PC-9 (cell line): ENCODE measurements at regions not wholly inside any gene's neighbourhood (a gene's known extent, or its start where the extent isn't known, plus 50 kb on each side); places are given as distances from the start of the nearest gene placed in this dataset.
"Not testable (repeated sequence)": the region's sequence is repeated elsewhere in the genome, so short reads cannot be mapped to it uniquely, and the experiment has no call there.

Experiments used
- BruUV-seq: library from RNA; stranded (reverse); fragments of 400-500 nt; replicated peaks from 2 replicates; lab custom pipeline; 2021; lab: Mats Ljungman, UMichigan
- CTCF ChIA-PET: fragments of 300-600 bp; sonication (Branson Sonifier 250); formaldehyde crosslinking; loops from one replicate; lab custom pipeline; 2022; ENCODE audit warnings: antibody characterized with exemption; lab: Charles Lee
- POLR2A ChIA-PET: fragments of 300-600 bp; sonication (Branson Sonifier 250); formaldehyde crosslinking; loops from one replicate; lab custom pipeline; 2022; ENCODE audit warnings: antibody characterized with exemption; ENCODE audit not compliant: unreplicated experiment; lab: Charles Lee
- DNase-seq, 2 experiments: peaks; one replicate each; pipeline versions ENCODE4 v3.0.0 to v3.0.0-alpha.2; 2015 to 2022; ENCODE audit warnings: mixed read lengths in 1 of 2
- H2AFZ ChIP-seq: fragments of 200-600 bp; sonication (generic); 2 replicates; pipeline ENCODE4 v1.8.1; 2017; ENCODE audit warnings: antibody characterized with exemption
- H3F3A ChIP-seq: fragments of 200-600 bp; sonication (generic); 2 replicates; pipeline ENCODE4 v1.8.1; 2017; ENCODE audit warnings: antibody characterized with exemption, mild to moderate bottlenecking, low read depth; ENCODE audit not compliant: insufficient read depth
- H3K27ac ChIP-seq: fragments of 200-600 bp; sonication (generic); 2 replicates; pipeline ENCODE4 v1.6.1; 2016; ENCODE audit warnings: mixed run types
- H3K27me3 ChIP-seq: fragments of 200-600 bp; sonication (generic); 2 replicates; pipeline ENCODE4 v1.6.1; 2016; ENCODE audit warnings: low read depth, mixed run types; ENCODE audit not compliant: insufficient read depth
- H3K36me3 ChIP-seq: fragments of 200-600 bp; sonication (generic); 2 replicates; pipeline ENCODE4 v1.6.1; 2016; ENCODE audit warnings: low read depth, mixed run types
- H3K4me1 ChIP-seq: fragments of 200-600 bp; sonication (generic); replicated peaks from 2 replicates; pipeline ENCODE4 v1.6.1; 2016; ENCODE audit warnings: mixed run types; ENCODE audit not compliant: insufficient read depth
- H3K4me2 ChIP-seq: fragments of 200-600 bp; sonication (generic); 2 replicates; pipeline ENCODE4 v1.6.1; 2017; ENCODE audit warnings: mixed run types
- H3K4me3 ChIP-seq: fragments of 200-600 bp; sonication (generic); 2 replicates; pipeline ENCODE4 v1.6.1; 2016; ENCODE audit warnings: mixed run types
- H3K79me2 ChIP-seq: fragments of 200-600 bp; sonication (generic); 2 replicates; pipeline ENCODE4 v1.6.1; 2017; ENCODE audit warnings: low read depth, mixed run types
- H3K9me2 ChIP-seq: fragments of 200-600 bp; sonication (generic); 2 replicates; pipeline ENCODE4 v1.8.1; 2017; ENCODE audit warnings: mild to moderate bottlenecking; ENCODE audit not compliant: insufficient read depth
- H3K9me3 ChIP-seq: fragments of 200-600 bp; sonication (generic); 2 replicates; pipeline ENCODE4 v1.8.1; 2016; ENCODE audit warnings: low read depth; ENCODE audit not compliant: insufficient read depth
- H4K20me1 ChIP-seq: fragments of 200-600 bp; sonication (generic); 2 replicates; pipeline ENCODE4 v1.8.1; 2017; ENCODE audit not compliant: insufficient read depth
- EZH2 ChIP-seq: fragments of 200-600 bp; sonication (generic); IDR thresholded peaks from 2 replicates; pipeline ENCODE4 v1.8.0; 2017; ENCODE audit warnings: antibody characterized with exemption, low read depth
- intact Hi-C: fragments of 100-400 bp; cut with micrococcal nuclease; formaldehyde crosslinking; loops from one replicate; pipeline ENCODE4 v1.10.0; 2022; ENCODE audit not compliant: unreplicated experiment
- TF ChIP-seq, protein P1 (sequence below): fragments of 200-600 bp; sonication (generic); conservative IDR thresholded peaks from 2 replicates; pipeline ENCODE4 v1.6.1; 2017; ENCODE audit warnings: mixed run types, antibody characterized with exemption, mild to moderate bottlenecking, moderate library complexity

DNA sequence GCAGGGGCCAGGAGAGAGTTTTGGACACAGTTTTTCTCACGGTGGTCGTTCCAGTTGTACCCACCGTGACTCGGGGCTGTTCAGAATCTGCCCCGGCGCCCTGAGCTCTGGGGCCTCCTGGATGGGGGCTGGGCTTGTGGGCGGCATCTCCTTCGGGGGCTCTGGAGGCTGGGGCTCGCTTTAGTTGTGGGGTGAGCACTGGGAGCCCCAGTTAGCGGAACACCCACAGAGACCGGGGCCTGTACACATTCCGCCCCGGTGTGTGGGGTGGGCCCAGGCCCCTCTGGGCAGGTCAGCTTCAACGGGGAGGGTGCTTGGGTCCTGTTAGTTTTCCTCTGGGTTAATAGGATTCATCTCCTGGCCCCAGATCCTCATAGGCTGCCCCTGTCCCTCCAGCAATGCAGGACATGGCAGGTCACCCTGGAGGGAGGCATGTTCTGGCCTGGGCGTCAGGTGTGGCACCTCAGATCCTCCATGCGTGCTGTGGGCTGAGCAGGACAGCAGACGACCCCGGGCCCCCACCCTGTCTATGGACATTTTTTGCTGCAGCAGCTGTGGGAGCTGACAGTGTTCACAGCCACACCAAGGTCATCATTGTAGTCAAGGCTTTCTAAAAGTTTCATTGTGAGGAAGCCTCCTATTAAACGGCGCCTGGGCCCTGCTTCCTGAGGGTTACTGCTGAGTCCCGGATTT is 393.2 kb downstream of the TMEM121 start:
- POLR2A ChIA-PET, result no interaction called here
- Histone ChIP-seq H3K36me3 (no peaks in the 10 kb centered on the region), H3K4me2 (no peak overlapping the region), H3K79me2 (no peaks in the 10 kb centered on the region), H3F3A (no peaks in the 10 kb centered on the region), H3K9me2 (no peaks in the 10 kb centered on the region), H4K20me1 (no peaks in the 10 kb centered on the region), H3K27ac (no peak overlapping the region), H3K4me1 (no peaks in the 10 kb centered on the region), H3K27me3 (peaks cover 46% of the 10 kb centered on the region), H2AFZ (no peak overlapping the region), H3K9me3 (no peaks in the 10 kb centered on the region), H3K4me3 (no peak overlapping the region)
- CTCF ChIA-PET, result no interaction called here
- no TSS peak for BruUV-seq
- TF ChIP-seq, protein P1, sequence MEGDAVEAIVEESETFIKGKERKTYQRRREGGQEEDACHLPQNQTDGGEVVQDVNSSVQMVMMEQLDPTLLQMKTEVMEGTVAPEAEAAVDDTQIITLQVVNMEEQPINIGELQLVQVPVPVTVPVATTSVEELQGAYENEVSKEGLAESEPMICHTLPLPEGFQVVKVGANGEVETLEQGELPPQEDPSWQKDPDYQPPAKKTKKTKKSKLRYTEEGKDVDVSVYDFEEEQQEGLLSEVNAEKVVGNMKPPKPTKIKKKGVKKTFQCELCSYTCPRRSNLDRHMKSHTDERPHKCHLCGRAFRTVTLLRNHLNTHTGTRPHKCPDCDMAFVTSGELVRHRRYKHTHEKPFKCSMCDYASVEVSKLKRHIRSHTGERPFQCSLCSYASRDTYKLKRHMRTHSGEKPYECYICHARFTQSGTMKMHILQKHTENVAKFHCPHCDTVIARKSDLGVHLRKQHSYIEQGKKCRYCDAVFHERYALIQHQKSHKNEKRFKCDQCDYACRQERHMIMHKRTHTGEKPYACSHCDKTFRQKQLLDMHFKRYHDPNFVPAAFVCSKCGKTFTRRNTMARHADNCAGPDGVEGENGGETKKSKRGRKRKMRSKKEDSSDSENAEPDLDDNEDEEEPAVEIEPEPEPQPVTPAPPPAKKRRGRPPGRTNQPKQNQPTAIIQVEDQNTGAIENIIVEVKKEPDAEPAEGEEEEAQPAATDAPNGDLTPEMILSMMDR, result no peak
- no peak for TF ChIP-seq EZH2
- DNase-seq, result no peak
- intact Hi-C loops, result no loop called here

DNA sequence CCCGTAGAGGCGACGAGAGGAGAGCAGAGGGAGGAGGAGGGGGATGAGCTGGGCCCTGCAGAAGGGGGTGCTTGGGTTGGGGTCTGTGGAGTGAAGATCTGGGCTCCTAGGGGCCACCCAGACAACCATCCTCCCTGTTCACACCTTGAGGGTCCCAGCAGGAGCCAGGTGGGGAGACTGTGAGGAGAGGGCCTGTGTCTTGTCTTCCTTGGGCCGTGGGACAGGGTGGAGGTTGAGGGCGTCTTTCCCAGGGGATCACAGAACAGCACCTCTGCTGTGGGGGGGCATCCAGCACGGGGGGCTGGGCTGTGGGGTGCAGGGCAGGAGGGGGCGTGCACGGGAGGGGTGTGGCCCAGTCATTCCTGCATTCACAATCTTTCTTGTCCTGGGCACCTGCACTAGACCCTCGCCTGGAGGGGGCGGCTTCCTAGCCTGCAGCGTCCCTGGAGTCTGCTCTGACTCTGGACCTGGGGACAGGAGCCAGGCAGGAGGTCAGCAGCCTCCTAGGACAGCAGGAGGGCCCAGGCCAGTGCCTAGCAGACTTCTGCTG is 393.8 kb downstream of the TMEM121 start:
- H3K4me1 ChIP-seq, CTCF ChIA-PET, H2AFZ ChIP-seq, H3F3A ChIP-seq, H3K4me3 ChIP-seq, H3K9me3 ChIP-seq, H3K36me3 ChIP-seq, H3K79me2 ChIP-seq, H3K9me2 ChIP-seq, DNase-seq, POLR2A ChIA-PET, BruUV-seq, H3K27ac ChIP-seq, H4K20me1 ChIP-seq, H3K4me2 ChIP-seq, intact Hi-C loops: not testable (repeated sequence)
- peaks cover 46% of the 10 kb centered on the region for H3K27me3 ChIP-seq

DNA sequence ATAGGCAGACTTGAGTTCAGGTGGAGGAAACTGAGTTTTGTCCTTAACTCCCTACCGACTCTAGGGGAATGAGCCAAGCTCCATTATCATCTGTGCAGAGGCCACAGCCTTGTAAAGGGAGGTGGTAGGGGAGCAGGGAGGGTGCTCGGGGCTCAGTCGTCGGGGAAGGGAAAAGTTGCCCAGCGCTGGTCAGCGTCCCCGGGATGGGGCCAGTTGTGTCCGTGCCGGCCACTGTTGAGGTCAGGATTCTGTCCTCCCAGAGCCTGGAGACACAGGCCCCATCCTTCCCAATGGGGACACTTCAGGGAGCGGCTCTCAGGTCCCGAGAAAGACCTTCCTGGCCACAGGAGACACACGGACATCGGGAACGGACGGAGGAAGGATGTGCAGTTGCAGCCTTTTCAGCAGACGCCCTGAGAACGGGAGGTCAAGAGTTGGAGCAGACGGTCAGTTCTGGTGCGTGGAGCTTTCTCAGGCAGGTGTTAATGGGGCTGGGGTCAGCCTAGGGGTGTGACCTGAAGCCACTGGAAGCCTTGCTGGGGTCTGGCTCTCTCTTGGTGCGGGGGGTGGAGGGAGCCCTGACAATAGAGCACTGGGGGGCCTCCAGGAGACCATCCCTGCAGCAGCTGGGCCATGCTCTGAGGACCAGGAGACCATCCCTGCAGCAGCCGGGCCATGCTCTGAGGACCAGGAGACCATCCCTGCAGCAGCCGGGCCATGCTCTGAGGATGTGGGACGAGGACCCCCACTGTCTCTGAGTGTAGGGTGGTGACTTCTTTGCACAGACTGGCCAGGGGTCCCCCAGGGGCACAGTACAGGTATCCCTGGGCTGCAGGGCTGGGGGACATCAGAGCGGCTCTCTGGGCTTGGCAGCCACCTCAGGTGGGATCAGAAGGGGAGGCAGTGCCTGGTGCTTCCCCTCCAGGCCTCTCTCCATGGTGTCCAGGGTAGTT is 394.7 kb downstream of the TMEM121 start:
- BruUV-seq, CTCF ChIA-PET, POLR2A ChIA-PET: not testable (repeated sequence)

DNA sequence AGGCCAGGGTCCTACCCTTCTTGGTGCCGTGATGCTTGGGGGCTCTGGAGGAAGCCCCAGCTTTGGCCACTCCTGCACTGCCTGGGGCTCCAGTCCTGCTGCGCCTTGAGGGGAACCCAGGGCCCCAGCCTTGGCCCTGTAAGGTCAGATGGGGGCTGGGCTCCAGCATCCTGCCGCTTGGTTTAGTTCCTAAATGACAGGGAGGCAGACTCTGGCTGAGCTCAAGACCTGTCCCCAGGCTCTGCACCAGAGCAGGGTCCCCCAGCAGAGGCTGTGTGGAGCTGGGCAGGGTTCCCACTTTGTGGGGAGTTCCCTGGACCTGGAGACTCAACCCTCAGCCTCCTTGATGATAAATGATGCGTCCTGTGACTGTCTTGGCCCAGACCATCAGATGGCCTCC is 395.4 kb downstream of the TMEM121 start:
- H3F3A ChIP-seq, DNase-seq, H2AFZ ChIP-seq, POLR2A ChIA-PET, H3K79me2 ChIP-seq, H3K9me3 ChIP-seq, H3K4me2 ChIP-seq, H4K20me1 ChIP-seq, H3K4me1 ChIP-seq, H3K4me3 ChIP-seq, CTCF ChIA-PET, H3K27ac ChIP-seq, H3K9me2 ChIP-seq, H3K36me3 ChIP-seq, intact Hi-C loops, BruUV-seq: not testable (repeated sequence)
- peaks cover 51% of the 10 kb centered on the region for H3K27me3 ChIP-seq

More for the DNA sequence above, 394.7 kb downstream of the TMEM121 start:
- H3F3A ChIP-seq, H3K9me3 ChIP-seq, H3K79me2 ChIP-seq, H3K36me3 ChIP-seq, H3K9me2 ChIP-seq, intact Hi-C loops, H2AFZ ChIP-seq, H4K20me1 ChIP-seq, H3K4me2 ChIP-seq, H3K4me1 ChIP-seq, H3K27ac ChIP-seq, DNase-seq, H3K4me3 ChIP-seq: not testable (repeated sequence)
- peaks cover 48% of the 10 kb centered on the region for H3K27me3 ChIP-seq

DNA sequence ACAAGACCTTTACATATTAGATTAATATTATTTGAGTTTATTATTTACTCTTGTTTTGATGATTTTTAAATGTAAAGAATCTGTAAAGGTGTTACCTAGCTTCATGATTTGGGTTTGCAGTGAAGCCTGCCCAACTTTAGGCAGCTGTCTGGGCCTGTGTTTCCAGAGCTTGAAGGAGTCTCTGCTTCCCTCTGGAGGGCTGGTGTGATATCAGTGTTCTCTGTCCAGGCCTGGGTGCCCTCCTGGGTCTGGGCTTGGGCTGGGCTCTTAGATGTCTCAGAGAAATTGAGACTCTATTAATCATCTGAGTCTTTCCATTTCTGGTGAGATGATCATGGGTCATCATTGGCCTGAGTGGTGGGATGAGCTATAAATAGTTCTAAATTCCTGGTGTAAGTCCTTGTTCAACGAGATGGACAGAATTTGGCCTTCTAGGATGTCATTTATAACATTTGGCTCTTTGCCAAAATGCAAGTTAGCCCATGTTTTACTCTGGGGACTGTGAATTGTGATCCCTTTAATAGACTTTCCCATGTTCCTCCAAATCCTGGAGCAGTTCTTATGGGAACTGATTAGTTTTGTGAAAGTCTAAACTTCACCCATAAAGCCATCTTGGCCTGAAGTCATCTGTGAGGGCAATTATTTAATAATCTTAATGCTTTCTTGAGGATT is 397.3 kb downstream of the TMEM121 start:
- H3F3A ChIP-seq, H3K9me3 ChIP-seq, CTCF ChIA-PET, H3K36me3 ChIP-seq, H3K27ac ChIP-seq, intact Hi-C loops, H3K9me2 ChIP-seq, H3K79me2 ChIP-seq, H3K4me1 ChIP-seq, H4K20me1 ChIP-seq, BruUV-seq, H3K4me2 ChIP-seq, H3K4me3 ChIP-seq, H2AFZ ChIP-seq, DNase-seq, POLR2A ChIA-PET: not testable (repeated sequence)
- H3K27me3 ChIP-seq, result peaks cover 49% of the 10 kb centered on the region
